SK-N-SH (cell line): ENCODE measurements at regions not wholly inside any gene's neighbourhood (a gene's known extent, or its start where the extent isn't known, plus 50 kb on each side); places are given as distances from the start of the nearest gene placed in this dataset.

Source experiments
- IRF3 ChIP-seq: fragments of 150-350 bp; IDR thresholded peaks from 2 replicates; pipeline ENCODE4 v1.6.1; 2016; ENCODE audit warnings: mild to moderate bottlenecking, low read depth, low read length
- TF ChIP-seq, protein P1 (sequence below): fragments of 150-350 bp; IDR thresholded peaks from 2 replicates; pipeline ENCODE4 v1.6.1; 2017; ENCODE audit warnings: antibody characterized with exemption, low read length, low read depth, borderline replicate concordance

GRCh38 chr1:60998786-60999185 lies 83.6 kb upstream of the NFIA start:
- no peak for TF ChIP-seq IRF3
- TF ChIP-seq, protein P1, sequence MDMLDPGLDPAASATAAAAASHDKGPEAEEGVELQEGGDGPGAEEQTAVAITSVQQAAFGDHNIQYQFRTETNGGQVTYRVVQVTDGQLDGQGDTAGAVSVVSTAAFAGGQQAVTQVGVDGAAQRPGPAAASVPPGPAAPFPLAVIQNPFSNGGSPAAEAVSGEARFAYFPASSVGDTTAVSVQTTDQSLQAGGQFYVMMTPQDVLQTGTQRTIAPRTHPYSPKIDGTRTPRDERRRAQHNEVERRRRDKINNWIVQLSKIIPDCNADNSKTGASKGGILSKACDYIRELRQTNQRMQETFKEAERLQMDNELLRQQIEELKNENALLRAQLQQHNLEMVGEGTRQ = no peak
